PC-9 (cell line): ENCODE measurements at regions not wholly inside any gene's neighbourhood (a gene's known extent, or its start where the extent isn't known, plus 50 kb on each side); places are given as distances from the start of the nearest gene placed in this dataset.

ENCODE experiments used
- BruUV-seq: library from RNA; stranded (reverse); fragments of 400-500 nt; replicated peaks from 2 replicates; lab custom pipeline; 2021; lab: Mats Ljungman, UMichigan
- CTCF ChIA-PET: fragments of 300-600 bp; sonication (Branson Sonifier 250); formaldehyde crosslinking; loops from one replicate; lab custom pipeline; 2022; ENCODE audit warnings: antibody characterized with exemption; lab: Charles Lee
- POLR2A ChIA-PET: fragments of 300-600 bp; sonication (Branson Sonifier 250); formaldehyde crosslinking; loops from one replicate; lab custom pipeline; 2022; ENCODE audit warnings: antibody characterized with exemption; ENCODE audit not compliant: unreplicated experiment; lab: Charles Lee
- DNase-seq, 2 experiments: peaks; one replicate each; pipeline versions ENCODE4 v3.0.0 to v3.0.0-alpha.2; 2015 to 2022; ENCODE audit warnings: mixed read lengths in 1 of 2
- H2AFZ ChIP-seq: fragments of 200-600 bp; sonication (generic); 2 replicates; pipeline ENCODE4 v1.8.1; 2017; ENCODE audit warnings: antibody characterized with exemption
- H3F3A ChIP-seq: fragments of 200-600 bp; sonication (generic); 2 replicates; pipeline ENCODE4 v1.8.1; 2017; ENCODE audit warnings: antibody characterized with exemption, mild to moderate bottlenecking, low read depth; ENCODE audit not compliant: insufficient read depth
- H3K27ac ChIP-seq: fragments of 200-600 bp; sonication (generic); 2 replicates; pipeline ENCODE4 v1.6.1; 2016; ENCODE audit warnings: mixed run types
- H3K27me3 ChIP-seq: fragments of 200-600 bp; sonication (generic); 2 replicates; pipeline ENCODE4 v1.6.1; 2016; ENCODE audit warnings: low read depth, mixed run types; ENCODE audit not compliant: insufficient read depth
- H3K36me3 ChIP-seq: fragments of 200-600 bp; sonication (generic); 2 replicates; pipeline ENCODE4 v1.6.1; 2016; ENCODE audit warnings: low read depth, mixed run types
- H3K4me1 ChIP-seq: fragments of 200-600 bp; sonication (generic); replicated peaks from 2 replicates; pipeline ENCODE4 v1.6.1; 2016; ENCODE audit warnings: mixed run types; ENCODE audit not compliant: insufficient read depth
- H3K4me2 ChIP-seq: fragments of 200-600 bp; sonication (generic); 2 replicates; pipeline ENCODE4 v1.6.1; 2017; ENCODE audit warnings: mixed run types
- H3K4me3 ChIP-seq: fragments of 200-600 bp; sonication (generic); 2 replicates; pipeline ENCODE4 v1.6.1; 2016; ENCODE audit warnings: mixed run types
- H3K79me2 ChIP-seq: fragments of 200-600 bp; sonication (generic); 2 replicates; pipeline ENCODE4 v1.6.1; 2017; ENCODE audit warnings: low read depth, mixed run types
- H3K9me2 ChIP-seq: fragments of 200-600 bp; sonication (generic); 2 replicates; pipeline ENCODE4 v1.8.1; 2017; ENCODE audit warnings: mild to moderate bottlenecking; ENCODE audit not compliant: insufficient read depth
- H3K9me3 ChIP-seq: fragments of 200-600 bp; sonication (generic); 2 replicates; pipeline ENCODE4 v1.8.1; 2016; ENCODE audit warnings: low read depth; ENCODE audit not compliant: insufficient read depth
- H4K20me1 ChIP-seq: fragments of 200-600 bp; sonication (generic); 2 replicates; pipeline ENCODE4 v1.8.1; 2017; ENCODE audit not compliant: insufficient read depth
- EZH2 ChIP-seq: fragments of 200-600 bp; sonication (generic); IDR thresholded peaks from 2 replicates; pipeline ENCODE4 v1.8.0; 2017; ENCODE audit warnings: antibody characterized with exemption, low read depth
- intact Hi-C: fragments of 100-400 bp; cut with micrococcal nuclease; formaldehyde crosslinking; loops from one replicate; pipeline ENCODE4 v1.10.0; 2022; ENCODE audit not compliant: unreplicated experiment
- TF ChIP-seq, protein P1 (sequence below): fragments of 200-600 bp; sonication (generic); conservative IDR thresholded peaks from 2 replicates; pipeline ENCODE4 v1.6.1; 2017; ENCODE audit warnings: mixed run types, antibody characterized with exemption, mild to moderate bottlenecking, moderate library complexity

DNA sequence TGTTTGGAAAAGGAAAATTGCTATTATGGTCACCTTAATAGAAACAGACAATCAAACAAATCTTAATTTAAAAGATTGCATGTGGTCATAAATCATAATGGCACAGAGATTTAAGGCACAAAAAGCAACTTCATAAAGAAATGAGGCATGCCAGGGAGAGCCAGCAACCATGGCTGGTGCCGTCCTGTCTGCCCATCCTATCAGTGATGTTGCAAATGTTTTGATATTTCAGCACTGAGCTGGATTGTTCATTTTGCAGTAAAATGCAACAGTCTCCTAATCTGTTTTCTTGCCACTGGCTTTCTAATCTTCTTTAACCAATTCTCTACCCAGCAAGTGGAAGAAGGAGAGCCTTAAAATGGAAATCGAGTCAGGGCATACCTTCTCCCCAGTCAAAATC lies 249.8 kb downstream of the SAMD5 start:
- H3K36me3 ChIP-seq = 0 out of 2 replicates have a peak, but pooled peaks cover 9% of the 10 kb centered on the region
- no peaks in the 10 kb centered on the region; the same call in 1 of the 2 replicates for H3K9me3 ChIP-seq
- no peaks in the 10 kb centered on the region for H3K27me3 ChIP-seq
- no peaks in the 10 kb centered on the region for H3K4me1 ChIP-seq
- CTCF ChIA-PET = no interaction called here
- no peaks in the 10 kb centered on the region; the same call in 1 of the 2 replicates for H3K9me2 ChIP-seq
- no peak overlapping the region for H3K27ac ChIP-seq
- H3K4me2 ChIP-seq = no peak overlapping the region
- DNase-seq = no peak
- no peaks in the 10 kb centered on the region for H3F3A ChIP-seq
- TF ChIP-seq, protein P1, sequence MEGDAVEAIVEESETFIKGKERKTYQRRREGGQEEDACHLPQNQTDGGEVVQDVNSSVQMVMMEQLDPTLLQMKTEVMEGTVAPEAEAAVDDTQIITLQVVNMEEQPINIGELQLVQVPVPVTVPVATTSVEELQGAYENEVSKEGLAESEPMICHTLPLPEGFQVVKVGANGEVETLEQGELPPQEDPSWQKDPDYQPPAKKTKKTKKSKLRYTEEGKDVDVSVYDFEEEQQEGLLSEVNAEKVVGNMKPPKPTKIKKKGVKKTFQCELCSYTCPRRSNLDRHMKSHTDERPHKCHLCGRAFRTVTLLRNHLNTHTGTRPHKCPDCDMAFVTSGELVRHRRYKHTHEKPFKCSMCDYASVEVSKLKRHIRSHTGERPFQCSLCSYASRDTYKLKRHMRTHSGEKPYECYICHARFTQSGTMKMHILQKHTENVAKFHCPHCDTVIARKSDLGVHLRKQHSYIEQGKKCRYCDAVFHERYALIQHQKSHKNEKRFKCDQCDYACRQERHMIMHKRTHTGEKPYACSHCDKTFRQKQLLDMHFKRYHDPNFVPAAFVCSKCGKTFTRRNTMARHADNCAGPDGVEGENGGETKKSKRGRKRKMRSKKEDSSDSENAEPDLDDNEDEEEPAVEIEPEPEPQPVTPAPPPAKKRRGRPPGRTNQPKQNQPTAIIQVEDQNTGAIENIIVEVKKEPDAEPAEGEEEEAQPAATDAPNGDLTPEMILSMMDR = no peak
- no TSS peak for BruUV-seq
- peaks cover 5% of the 10 kb centered on the region; the same call in 1 of the 2 replicates for H3K79me2 ChIP-seq
- no peak overlapping the region for H2AFZ ChIP-seq
- H4K20me1 ChIP-seq = no peaks in the 10 kb centered on the region
- POLR2A ChIA-PET = no interaction called here
- no peak overlapping the region for H3K4me3 ChIP-seq
- intact Hi-C loops = no loop called here

DNA sequence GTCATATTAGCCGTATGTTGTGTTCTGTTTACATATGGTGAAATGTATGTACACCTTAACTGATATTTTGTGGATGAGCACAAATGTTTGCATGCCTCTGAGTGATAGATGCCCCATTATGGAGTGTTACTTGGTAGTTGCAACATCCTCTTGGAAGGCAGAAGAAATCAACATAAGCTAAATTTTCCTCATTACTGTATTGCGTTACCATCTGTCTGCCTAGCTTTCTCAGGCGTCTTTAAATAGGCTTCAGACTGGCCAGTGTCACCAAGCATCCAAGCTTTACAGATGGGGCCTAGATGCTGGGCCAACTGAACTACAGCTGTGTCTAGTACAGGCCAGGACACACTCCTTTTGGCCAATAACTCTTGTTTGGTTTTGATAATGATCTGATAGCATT lies 250.6 kb downstream of the SAMD5 start:
- Histone ChIP-seq H2AFZ (no peak overlapping the region), H3K79me2 (peaks cover 5% of the 10 kb centered on the region; the same call in 1 of the 2 replicates), H3K9me2 (no peaks in the 10 kb centered on the region; the same call in 1 of the 2 replicates), H3K4me3 (no peak overlapping the region), H3K9me3 (no peaks in the 10 kb centered on the region; the same call in 1 of the 2 replicates), H3K4me2 (no peak overlapping the region), H3F3A (no peaks in the 10 kb centered on the region), H3K4me1 (no peaks in the 10 kb centered on the region), H3K36me3 (0 out of 2 replicates have a peak, but pooled peaks cover 9% of the 10 kb centered on the region), H3K27me3 (no peaks in the 10 kb centered on the region), H3K27ac (no peak overlapping the region), H4K20me1 (no peaks in the 10 kb centered on the region)
- ChIA-PET CTCF (no interaction called here), POLR2A (no interaction called here)
- BruUV-seq = no TSS peak
- TF ChIP-seq, protein P1 = no peak
- TF ChIP-seq EZH2 = no peak
- DNase-seq = no peak
- intact Hi-C loops = no loop called here

DNA sequence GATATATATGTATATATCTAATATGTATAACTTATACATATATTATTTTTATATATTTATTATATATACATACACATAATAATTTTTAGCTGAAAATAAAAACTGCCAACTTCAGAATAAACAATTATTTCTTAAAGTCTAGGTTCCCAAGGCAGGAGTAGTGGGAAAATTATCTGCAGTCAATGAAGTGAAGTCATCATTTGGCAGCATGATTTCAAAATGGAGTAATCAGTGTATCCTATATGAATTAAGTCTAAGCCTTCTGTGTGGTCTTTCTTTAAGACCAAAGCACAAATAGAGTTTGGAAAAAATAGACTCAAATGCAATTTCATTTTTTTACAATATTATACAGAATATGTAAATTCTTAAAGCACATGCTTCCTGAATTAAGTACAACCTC lies 251.0 kb downstream of the SAMD5 start:
- Histone ChIP-seq H3F3A (no peaks in the 10 kb centered on the region), H3K9me3 (no peaks in the 10 kb centered on the region; the same call in 1 of the 2 replicates), H3K36me3 (0 out of 2 replicates have a peak, but pooled peaks cover 9% of the 10 kb centered on the region), H3K4me1 (no peaks in the 10 kb centered on the region), H3K27me3 (no peaks in the 10 kb centered on the region), H4K20me1 (no peaks in the 10 kb centered on the region), H3K4me2 (no peak overlapping the region), H3K27ac (no peak overlapping the region), H2AFZ (no peak overlapping the region), H3K79me2 (peaks cover 3% of the 10 kb centered on the region; the same call in 1 of the 2 replicates), H3K9me2 (no peaks in the 10 kb centered on the region; the same call in 1 of the 2 replicates), H3K4me3 (no peak overlapping the region)
- ChIA-PET CTCF (no interaction called here), POLR2A (no interaction called here)
- BruUV-seq = no TSS peak
- intact Hi-C loops = no loop called here
- DNase-seq = no peak
- no peak for TF ChIP-seq EZH2
- TF ChIP-seq, protein P1 = no peak
